WERI-Rb-1 (cell line): ENCODE measurements at regions not wholly inside any gene's neighbourhood (a gene's known extent, or its start where the extent isn't known, plus 50 kb on each side); places are given as distances from the start of the nearest gene placed in this dataset.
"Not testable (repeated sequence)": the region's sequence is repeated elsewhere in the genome, so short reads cannot be mapped to it uniquely, and the experiment has no call there.

Source experiments
- DNase-seq: peaks from one replicate; pipeline ENCODE4 v3.0.0-alpha.2; 2020
- H3K27ac ChIP-seq: fragments of 250-450 bp; sonication (Bioruptor Pico); 2 replicates; pipeline ENCODE4 v1.5.1; 2020; ENCODE audit warnings: mild to moderate bottlenecking, moderate library complexity
- H3K27me3 ChIP-seq: fragments of 250-450 bp; sonication (Bioruptor Pico); 2 replicates; pipeline ENCODE4 v1.5.1; 2021; ENCODE audit warnings: mild to moderate bottlenecking, low read depth, moderate library complexity; ENCODE audit not compliant: insufficient read depth, severe bottlenecking
- H3K36me3 ChIP-seq: fragments of 250-450 bp; sonication (Bioruptor Pico); 2 replicates; pipeline ENCODE4 v1.5.1; 2020; ENCODE audit warnings: mild to moderate bottlenecking, moderate library complexity
- H3K4me3 ChIP-seq: 2 replicates; pipeline ENCODE4 v1.5.1; 2011; ENCODE audit warnings: low read depth, mild to moderate bottlenecking, control low read depth, low read length
- H3K9me3 ChIP-seq: fragments of 250-450 bp; sonication (Bioruptor Pico); 2 replicates; pipeline ENCODE4 v1.5.1; 2021; ENCODE audit warnings: mild to moderate bottlenecking, moderate library complexity; ENCODE audit not compliant: severe bottlenecking
- TF ChIP-seq, protein P1 (sequence below): IDR thresholded peaks from 2 replicates; pipeline ENCODE4 v1.5.1; 2011; ENCODE audit warnings: low read depth, mild to moderate bottlenecking, control low read depth, inconsistent platforms, low read length

DNA sequence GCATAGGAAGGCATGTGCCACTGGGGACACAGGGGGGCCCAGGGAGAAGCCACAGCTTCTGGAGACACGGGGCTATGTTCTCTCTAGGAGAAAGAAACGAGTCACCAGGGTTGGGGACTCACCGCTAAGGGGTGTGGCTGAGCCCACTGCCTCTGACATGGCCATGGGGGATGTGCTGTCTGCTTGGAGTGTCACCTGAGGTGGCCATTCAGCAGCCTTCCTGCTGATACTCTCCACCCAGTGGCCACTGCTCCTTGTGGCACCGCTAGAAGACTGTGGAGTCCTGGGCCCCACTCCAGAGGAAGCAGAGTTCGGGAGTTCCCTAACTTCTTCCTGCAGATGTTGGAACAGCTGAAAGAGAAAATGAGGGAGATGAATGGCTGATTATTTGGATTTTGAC, 91.2 kb upstream of the SLC45A1 start:
- no peak for DNase-seq
- H3K36me3 ChIP-seq = no peaks in the 10 kb centered on the region
- H3K4me3 ChIP-seq = no peak overlapping the region
- peaks cover 14% of the 10 kb centered on the region for H3K9me3 ChIP-seq
- no peak overlapping the region for H3K27ac ChIP-seq
- no peaks in the 10 kb centered on the region for H3K27me3 ChIP-seq
- TF ChIP-seq, protein P1, sequence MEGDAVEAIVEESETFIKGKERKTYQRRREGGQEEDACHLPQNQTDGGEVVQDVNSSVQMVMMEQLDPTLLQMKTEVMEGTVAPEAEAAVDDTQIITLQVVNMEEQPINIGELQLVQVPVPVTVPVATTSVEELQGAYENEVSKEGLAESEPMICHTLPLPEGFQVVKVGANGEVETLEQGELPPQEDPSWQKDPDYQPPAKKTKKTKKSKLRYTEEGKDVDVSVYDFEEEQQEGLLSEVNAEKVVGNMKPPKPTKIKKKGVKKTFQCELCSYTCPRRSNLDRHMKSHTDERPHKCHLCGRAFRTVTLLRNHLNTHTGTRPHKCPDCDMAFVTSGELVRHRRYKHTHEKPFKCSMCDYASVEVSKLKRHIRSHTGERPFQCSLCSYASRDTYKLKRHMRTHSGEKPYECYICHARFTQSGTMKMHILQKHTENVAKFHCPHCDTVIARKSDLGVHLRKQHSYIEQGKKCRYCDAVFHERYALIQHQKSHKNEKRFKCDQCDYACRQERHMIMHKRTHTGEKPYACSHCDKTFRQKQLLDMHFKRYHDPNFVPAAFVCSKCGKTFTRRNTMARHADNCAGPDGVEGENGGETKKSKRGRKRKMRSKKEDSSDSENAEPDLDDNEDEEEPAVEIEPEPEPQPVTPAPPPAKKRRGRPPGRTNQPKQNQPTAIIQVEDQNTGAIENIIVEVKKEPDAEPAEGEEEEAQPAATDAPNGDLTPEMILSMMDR = no peak

DNA sequence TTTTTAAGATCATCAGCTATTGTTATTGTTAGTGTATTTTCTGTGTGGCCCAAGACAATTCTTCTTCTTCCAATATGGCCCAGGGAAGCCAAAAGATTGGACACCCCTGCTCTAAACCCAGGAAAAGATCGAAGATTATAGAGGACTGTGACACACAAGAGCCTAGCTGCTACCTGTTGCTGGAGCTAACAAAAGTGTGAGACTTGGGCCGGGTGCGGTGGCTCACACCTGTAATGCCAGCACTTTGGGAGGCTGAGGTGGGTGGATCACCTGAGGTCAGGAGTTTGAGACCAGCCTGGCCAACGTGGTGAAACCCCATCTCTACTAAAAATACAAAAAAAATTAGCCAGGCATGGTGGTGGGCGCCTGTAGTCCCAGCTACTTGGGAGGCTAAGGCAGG, 91.9 kb upstream of the SLC45A1 start:
- not testable (repeated sequence) for H3K27me3 ChIP-seq, H3K4me3 ChIP-seq, DNase-seq, H3K27ac ChIP-seq, H3K36me3 ChIP-seq
- peaks cover 14% of the 10 kb centered on the region for H3K9me3 ChIP-seq

DNA sequence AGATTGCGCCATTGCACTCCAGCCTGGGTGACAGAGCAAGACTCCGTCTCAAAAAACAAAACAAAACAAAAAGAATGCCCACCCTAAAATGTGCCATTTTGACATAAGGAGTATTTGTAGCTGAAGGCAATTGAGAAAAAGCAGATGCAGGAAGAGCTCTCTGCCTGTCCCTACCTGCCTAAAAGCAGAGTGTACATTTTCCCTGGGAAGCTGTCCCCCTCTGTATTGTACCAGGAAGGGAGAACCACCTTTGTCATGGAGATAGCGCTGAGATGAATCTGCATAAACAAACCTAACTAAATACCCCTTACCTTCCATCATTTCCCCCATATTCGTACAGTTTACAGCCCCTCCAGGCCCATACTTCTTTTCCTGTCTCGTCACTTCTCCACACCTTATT, 94.4 kb upstream of the SLC45A1 start:
- Histone ChIP-seq H3K27ac (no peak overlapping the region), H3K36me3 (no peaks in the 10 kb centered on the region), H3K4me3 (no peak overlapping the region), H3K27me3 (no peaks in the 10 kb centered on the region), H3K9me3 (peaks cover 14% of the 10 kb centered on the region)
- DNase-seq = no peak
- TF ChIP-seq, protein P1 = no peak

DNA sequence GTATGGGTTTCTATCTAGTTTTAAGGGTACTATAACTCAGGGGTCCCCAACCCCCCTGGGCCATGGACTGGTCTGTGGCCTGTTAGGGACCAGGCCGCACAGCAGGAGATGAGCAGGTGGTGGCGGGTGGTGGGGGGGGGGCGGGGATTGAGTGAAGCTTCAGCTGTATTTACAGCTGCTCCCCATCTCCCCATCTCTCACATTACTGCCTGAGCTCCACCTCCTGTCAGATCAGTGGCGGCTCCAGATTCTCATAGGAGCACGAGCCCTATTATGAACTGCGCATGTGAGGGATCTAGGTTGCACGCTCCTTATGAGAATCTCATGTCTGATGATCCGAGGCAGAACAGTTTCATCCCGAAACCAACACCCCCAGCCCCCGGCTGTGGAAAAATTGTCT, 95.1 kb upstream of the SLC45A1 start:
- no peaks in the 10 kb centered on the region for H3K36me3 ChIP-seq
- no peak overlapping the region for H3K4me3 ChIP-seq
- DNase-seq = peak; percentile 78
- no peaks in the 10 kb centered on the region for H3K27me3 ChIP-seq
- peaks cover 14% of the 10 kb centered on the region for H3K9me3 ChIP-seq
- H3K27ac ChIP-seq = peak overlapping the region; percentile 47
- TF ChIP-seq, protein P1 = no peak

DNA sequence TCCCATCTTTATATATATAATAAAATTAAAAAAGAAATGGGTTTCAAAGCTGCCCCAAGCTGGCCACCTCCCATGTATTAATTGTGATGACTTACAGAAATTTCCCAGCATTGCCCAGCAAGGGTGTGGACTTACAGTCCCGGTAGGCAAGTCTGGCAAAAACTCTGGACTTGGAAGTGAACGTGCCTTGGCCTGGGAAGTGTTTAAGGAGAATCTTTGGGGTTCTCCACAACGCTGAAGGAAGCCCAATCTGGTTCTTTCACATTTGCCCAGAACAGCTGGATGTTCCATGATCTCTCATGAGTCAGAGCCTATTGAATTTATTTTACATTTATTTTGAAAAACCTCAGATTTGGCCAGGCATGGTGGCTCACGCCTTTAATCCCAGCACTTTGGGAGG, 98.4 kb upstream of the SLC45A1 start:
- H3K27me3 ChIP-seq = no peaks in the 10 kb centered on the region
- no peak for DNase-seq
- no peaks in the 10 kb centered on the region for H3K36me3 ChIP-seq
- H3K9me3 ChIP-seq = peaks cover 11% of the 10 kb centered on the region
- H3K27ac ChIP-seq = no peak overlapping the region
- TF ChIP-seq, protein P1 = no peak
- no peak overlapping the region for H3K4me3 ChIP-seq

DNA sequence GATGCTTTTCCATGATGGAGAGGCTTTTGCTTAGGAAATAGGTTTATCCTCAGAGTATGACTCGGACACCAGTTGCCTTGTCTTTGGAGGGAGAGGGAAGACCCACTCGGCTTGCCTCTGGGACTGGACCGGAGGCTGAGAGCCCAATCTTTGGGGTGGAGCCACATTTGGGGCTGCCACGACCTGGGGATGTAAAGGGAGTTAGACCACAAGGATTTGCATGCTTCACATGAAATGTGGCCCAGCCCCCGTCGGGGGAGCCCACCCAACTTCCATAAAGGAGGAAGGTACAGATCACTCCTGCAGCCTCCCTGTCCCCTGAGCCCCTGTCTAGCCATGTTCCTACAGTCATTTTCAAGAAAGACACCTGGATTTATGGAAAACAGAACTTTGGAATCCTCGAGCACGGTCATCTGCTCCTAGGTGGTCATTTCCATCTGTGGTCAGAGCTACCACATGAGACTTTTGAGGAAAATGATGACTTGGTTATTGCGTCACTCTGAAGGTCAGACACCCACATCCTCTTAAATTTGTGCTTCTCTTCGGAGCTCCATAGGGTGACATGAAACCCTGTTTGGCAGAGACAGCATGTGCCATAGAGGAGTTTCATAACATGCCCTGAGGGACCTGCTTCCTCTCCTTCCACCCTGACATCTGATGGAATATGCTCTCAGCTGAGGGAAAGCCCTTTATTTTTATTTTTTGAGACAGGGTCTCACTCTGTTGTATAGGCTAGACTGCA, 99.4 kb upstream of the SLC45A1 start:
- Histone ChIP-seq H3K4me3 (no peak overlapping the region), H3K27me3 (no peaks in the 10 kb centered on the region), H3K27ac (no peak overlapping the region), H3K36me3 (no peaks in the 10 kb centered on the region), H3K9me3 (peaks cover 7% of the 10 kb centered on the region)
- TF ChIP-seq, protein P1 = no peak
- DNase-seq = no peak
